Hematopoietic multipotent progenitor cell treated with erythropoietin and hydrocortisone succinate and interleukin-3 and kit ligand, for 4 days (in vitro differentiated cells): ENCODE measurements at regions not wholly inside any gene's neighbourhood (a gene's known extent, or its start where the extent isn't known, plus 50 kb on each side); places are given as distances from the start of the nearest gene placed in this dataset.

ENCODE experiments used
- DNase-seq: peaks from one replicate; pipeline ENCODE4 v3.0.0-alpha.2; 2015

DNA sequence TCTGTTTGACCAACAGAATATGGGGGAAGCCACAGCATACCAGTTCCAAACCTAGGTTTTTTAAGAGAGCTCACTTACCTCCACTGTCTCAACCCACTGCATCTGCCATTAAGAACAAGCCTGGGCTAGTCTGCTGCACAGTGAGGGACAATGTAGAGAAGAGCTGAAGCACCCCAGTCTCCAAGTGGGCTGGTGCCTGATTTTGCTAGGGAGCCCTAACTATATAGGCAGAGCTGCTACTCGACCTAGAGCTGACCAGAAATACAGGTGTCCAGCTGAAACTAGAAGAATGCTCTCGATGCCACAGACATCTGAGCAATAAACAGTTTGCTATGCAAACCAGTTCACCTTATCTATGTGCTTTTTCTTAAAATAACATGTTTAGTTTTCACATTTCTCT, 106.9 kb upstream of the BET1 start:
- DNase-seq, result no peak

DNA sequence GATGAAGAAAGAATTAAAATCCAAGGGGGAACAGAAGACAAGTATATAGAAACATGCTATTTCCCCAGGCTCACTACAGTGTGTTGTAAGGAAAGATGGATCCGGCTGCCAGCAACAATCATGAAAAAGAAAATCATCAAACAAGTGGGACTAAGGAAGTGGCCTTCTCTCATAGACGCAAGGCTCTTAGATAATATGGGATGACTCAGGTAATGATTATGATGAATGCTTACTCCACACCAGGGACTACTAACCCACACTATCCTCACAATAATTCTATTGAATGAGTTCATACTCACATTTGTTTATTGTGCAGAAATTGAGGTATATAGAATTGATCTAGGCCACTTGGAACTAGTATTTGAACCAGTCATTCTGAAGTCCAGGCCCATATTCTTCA, 111.2 kb upstream of the BET1 start:
- no peak for DNase-seq

DNA sequence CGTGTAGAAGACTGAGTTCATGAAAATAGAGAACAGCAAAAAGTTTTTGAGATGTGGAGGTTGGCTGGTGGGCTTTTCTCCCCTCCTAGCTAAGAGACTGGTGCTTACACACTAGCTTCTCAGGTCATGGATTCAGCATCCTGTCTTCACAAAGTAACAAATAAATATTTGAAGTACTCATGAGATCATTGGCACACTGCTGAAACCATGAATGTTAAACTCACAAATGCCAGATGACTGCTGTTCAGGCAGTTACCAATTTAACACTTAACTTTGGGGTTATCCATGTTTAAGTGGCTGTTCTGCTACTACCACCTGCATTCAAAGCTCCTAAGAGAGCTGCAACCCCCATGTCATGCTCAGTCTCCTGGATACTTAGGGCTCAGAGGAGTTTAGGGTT, 119.0 kb upstream of the BET1 start:
- no peak for DNase-seq

DNA sequence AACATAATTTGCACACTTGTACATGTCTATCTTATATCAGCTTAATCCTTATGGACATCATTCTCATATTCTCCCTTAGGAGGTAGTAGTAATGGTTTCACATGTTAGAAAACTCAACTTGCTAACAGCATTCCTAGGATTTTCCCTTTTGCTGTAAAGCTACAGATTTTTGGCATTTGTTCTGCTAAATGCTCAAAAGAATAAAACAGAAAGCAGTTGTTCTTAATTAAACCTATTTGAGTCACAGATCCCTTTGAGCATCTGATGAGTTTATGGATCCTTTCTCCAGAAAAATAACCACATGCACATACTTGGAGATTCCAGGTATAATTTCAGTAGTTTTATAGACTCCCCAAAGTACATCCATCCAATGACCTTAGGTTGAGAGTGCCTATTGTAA, 122.9 kb upstream of the BET1 start:
- DNase-seq, result no peak

DNA sequence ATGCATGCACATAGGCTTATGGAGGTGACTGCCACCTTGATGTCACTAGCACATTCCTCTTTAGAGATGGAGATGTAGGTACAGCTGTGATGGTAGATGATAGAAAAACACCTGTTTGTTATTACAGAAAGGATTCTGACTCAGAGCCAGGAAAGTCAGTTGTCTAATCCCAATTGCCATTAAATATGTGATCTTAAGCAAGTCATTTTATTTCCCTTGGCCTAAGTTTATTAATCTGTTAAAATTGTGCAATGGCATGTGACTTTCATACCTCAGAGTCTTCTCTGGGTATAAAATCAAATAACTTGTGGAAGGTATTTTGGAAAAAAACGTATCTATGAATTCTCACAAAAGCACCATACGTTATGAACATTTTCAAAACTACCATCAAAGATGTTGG, 123.9 kb upstream of the BET1 start:
- no peak for DNase-seq

DNA sequence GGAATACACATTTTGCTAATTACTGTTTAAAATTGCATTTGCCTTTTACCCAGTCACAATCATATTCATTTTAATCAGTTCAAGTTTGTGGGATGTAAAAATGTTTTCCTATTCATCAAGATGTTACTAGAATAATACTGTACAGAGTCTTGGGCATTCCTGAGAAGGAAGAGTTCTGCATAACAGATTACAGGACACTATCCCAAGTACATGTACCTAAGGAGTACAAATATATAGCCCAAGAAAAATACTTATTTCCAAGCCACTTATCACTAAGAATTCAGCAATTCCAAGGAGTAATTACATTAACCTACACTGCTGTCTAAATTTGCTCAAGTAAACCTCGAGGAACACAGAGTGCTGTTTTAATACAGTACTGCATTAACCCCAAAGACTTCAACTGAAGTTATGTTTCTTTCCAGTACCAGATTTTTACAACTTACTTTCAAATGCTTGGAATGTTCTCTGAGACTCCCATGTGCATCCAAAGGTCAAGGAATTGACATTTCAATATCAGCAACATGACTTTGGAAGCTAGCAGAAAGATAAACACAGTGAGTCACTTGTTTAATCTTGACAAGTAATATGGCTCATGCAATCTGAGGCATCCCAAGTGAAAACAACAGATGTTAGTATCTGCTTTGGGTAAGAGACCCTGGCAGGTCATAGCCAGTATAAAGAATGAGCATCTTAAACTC, 125.4 kb upstream of the BET1 start:
- DNase-seq, result no peak

DNA sequence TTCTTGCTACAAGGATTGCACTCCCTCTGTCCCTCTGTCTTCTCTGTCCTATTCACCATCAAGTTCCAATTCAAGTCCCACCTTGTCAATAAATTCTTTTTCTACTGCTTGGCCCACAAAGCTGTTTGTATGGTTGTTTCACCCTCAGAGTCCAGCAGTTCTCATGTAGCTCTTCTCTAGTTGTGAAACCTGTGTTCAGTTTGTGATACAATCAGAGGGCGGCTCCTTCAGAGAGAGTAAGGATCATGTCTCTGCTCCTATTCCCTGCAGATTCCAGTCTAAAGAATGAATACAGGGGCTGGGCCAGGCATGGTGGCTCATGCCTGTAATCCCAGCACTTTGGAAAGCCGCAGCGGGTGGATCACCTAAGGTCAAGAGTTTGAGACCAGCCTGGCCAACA, 126.6 kb upstream of the BET1 start:
- no peak for DNase-seq

DNA sequence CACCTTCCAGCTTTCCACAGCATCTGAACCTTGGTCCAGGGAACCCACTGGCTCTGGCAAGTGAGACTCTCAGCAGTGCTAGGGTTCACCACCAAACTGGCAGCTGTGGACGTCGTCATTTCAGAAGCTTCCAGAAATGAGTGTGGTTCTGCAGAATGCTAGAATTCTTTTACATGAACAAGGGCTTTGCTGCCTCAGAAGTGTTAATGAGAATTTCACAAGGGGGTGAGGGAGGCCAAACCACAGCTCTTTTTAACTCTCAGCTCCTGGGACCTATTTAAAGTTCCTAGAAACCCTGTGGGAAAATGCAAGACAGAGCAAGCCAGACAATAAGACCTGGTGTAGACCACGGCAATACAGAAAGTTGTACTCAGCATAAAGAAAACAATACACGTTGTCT, 129.3 kb upstream of the BET1 start:
- DNase-seq, result no peak

DNA sequence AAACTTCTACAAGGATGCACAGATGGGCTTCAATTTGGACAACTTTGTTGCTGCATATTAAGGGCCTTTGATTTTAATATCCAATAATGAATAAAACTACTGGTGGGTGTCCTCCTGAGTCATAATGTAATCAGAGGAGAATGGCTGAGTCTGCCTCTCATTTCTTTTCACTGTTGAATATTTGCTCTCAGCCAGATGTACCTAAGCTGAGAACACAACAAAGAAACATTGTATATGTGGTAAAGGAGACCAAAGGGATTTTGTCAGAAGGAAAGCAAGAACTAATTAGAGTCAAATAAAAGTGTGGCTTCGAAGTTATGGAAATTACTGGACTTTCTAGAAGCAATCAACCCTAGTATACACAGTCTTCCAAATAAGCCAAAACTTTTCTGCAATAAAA, 131.0 kb upstream of the BET1 start:
- DNase-seq, result no peak

DNA sequence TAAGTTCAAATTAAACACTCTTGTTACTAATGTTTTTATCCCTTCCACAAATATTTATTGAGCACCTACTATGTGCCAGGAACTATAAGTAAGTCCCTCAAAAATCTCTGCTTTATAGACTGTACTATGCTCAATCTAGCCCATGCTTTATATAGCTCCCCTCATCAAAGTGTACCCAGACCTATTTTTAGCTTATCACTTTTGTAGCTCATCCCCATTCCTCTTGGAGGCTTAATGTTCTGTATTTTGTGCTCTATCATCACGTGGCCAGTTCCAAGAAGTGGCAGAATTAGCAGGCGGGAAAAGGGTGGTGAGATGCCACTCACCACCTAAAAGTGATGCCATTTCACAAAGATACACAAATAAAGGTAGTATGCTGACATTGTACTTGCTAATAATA, 138.1 kb upstream of the BET1 start:
- DNase-seq, result no peak

DNA sequence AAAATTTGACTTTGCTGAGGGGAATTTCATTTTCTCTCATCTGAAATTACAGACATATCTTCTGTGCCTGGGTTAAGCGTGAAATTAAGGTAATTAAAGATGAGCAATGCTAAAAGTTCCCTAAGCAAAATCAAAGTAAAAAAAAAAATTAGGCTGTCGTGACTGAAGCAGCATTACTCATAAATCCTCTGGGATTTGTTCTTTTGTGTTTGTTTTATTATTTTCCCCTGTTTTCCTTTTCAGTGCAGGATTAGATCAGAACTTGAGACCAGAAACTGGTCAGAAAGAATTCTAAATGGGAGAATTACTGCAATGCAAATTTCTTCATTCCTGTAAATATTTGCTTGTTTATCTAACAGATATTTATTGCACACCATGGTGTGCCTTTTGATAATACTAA, 141.4 kb upstream of the BET1 start:
- DNase-seq, result no peak

DNA sequence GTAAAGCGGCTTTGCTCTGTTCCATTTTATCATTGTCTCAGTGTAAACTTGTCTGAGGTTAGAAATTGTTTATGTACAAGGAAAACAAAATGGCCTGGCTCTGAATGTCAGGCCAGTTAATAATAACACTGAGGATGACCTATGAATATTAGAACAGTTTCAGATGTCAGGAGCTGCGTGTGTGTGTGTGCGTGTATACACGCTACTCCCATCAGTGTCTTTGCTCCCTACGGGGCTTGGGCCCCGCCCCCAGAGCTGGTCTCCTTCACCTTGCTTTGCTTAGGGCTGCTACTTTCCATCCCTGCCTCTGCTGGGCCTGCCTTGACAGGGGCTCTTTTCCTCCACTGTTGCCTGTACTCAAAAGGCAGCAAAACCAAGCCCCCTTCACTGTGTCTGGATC, 142.3 kb upstream of the BET1 start:
- no peak for DNase-seq

DNA sequence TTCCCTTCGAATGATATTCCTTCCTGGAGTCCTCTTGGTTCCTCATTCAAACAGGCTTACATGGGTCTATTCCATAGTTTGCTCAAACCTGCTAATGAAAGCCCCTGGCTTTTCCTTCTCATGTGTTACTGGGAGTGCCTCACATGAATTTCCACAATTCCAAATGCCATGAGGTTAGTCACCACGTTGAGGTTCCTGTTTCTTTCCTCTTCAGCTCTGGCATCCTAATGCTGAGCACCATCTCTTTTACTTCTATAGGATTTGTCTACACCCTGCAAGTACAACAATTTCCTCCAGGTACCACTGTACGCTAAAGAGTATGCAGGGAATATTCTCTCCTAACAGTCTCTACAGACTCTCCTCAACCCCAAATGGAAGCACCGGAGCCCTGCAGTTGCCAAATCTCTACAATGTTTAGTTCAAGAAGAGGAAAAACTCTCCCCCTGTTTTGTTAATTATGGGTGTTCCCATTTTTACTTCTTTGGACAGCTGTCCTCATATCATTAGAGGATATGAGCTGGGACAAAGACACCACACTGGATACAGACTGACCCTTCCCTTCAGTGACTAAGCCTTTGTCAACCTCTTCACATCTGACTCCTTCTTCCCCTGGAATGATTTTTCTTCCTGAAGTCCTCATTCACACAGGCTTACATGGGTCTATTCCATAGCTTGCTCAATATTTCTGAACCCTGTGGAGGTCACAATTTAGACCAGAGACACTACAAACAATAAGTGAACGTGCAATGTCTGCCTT, 145.8 kb upstream of the BET1 start:
- no peak for DNase-seq

DNA sequence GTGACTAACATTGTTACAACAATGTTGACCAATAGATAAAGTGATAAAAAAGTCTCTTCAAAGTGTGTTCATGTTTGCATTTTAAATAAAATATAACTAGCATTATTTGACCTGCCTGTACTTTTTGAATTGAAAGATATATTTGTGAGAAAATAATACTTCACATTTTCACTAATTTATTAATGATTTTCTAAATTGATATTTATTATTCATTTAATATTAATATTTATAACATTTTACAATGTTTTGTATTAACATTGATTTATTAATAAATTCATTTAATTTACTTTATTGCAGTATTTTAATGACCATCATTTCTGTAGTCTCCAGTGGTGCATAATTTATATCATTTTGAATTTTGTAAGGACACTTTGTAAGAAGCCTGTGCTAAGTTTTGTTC, 150.0 kb upstream of the BET1 start:
- DNase-seq, result no peak

DNA sequence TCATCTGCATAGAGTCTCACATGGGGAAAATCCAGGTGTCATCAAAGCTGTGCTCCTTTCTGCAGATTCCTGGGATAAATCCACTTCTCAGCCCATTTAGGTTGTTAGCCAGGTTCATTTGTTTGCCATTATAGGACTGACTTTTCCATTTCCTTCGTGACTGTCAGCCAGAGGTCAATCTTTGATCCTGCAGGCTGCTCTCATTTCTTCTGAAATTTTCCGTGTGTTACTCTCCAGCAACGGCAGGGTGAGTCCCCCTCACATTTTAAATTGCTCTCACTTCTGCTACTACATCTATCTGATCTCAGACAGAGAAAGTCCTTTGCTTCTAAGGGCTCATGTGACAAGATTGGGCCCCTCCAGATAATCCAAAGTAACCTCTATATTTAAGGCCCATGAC, 150.7 kb upstream of the BET1 start:
- DNase-seq, result no peak

DNA sequence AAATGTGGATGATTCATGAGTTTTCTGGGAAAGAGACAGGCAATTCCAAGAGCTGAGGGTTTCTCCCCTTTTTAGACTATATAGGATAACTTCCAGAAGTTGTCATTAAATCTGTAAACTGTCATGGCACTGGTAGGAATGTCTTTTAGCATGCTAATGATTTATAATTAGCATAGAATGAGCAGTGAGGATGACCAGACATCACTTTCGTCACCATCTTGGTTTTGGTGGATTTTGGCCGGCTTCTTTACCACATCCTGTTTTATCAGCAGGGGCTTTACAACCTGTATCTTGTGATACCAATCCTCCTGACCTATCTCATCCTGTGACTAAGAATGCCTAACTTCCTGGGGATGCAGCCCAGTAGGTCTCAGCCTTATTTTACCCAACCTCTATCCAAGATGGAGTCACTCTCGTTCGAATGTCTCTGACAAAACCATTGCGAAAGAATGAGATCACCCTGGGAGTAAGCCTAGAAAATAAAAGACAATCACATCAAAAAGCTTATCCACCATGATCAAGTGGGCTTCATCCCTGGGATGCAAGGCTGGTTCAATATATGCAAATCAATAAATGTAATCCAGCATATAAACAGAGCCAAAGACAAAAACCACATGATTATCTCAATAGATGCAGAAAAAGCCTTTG, 153.6 kb upstream of the BET1 start:
- DNase-seq, result peak; percentile 71

DNA sequence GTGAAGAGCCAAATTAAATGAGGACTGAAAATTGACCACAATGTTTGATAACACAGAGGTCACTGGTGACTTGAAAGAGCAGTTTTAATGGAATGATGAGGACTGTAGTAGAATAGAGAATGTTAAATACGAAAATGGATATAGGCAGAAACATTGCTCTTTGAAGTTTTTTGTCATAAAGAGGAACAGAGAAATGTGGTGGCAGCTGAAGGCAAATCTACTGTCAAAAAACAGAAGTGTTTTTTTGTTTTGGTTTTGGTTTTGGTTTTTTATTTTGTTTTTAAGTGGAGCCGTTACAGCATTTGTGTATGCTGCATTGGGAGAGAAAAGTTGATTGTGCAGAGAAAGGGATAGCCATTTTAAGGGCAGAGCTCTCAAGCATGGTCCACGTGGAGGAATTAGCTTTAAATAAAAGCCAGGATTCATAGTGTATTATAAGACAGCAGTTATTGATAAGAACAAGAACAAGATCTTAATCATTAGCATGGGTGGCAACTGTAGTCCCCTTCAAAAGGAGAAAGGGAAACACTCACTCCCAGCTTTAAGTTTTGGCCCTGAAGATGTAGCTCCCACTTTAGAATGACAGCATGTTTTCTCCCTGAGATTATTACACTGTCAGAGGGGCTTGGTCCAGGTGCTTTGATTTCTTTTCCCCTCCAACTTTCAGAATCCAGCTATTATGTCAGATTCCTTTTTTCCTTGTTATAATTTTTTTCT, 156.7 kb upstream of the BET1 start:
- DNase-seq, result peak; percentile 72

DNA sequence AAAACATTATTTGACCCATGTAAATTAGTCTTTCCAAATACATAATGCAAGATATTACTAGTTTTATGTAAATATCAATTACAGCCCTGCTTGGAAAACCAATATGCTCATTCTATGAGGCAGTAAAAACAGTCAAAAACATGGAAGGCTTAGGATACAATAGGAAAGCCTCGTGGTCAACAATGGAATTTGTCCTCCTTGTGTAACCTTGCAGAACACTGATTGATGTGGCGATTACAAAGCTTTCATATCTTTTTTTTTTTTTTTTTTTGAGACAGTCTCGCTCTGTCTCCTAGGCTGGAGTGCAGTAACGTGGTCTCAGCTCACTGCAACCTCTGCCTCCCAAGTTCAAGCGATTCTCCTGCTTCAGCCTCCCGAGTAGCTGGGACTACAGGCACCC, 157.3 kb upstream of the BET1 start:
- no peak for DNase-seq

DNA sequence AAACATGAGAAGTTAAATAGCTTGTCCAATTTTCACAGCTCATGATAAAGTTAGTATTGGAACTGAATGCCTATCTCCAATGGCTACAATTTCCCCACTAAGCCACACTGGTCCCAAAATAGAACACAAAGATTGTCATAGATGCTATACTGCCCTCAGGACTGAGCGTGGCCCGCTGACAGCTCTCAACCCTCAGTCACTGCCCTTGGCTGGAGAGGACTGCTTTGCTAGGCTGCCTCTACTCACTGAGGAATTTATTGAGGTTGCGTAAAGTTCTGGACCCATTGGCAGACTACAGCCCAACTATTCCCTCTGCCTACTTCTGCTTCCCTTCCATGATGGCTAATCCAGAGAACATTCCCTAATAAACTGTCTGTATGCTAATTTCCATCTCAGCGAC, 165.5 kb upstream of the BET1 start:
- DNase-seq, result no peak

DNA sequence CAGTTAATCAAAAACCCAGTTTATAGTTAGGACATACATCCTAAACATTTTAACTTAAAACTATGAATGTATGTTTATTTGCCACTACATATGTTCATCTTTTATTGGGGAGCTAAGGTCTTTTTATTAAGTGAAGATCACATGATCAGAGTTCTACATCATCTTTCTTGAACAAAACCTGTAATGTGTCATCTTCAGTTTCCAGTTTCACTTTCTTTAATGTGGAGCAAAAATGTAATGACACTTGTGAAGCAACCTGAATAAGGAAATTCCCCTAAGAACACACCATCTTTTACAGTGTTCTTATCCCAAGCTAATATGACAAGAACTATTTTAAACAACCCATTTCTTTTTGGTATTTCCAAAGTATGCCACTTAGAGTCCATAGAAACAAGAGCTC, 166.7 kb upstream of the BET1 start:
- no peak for DNase-seq

DNA sequence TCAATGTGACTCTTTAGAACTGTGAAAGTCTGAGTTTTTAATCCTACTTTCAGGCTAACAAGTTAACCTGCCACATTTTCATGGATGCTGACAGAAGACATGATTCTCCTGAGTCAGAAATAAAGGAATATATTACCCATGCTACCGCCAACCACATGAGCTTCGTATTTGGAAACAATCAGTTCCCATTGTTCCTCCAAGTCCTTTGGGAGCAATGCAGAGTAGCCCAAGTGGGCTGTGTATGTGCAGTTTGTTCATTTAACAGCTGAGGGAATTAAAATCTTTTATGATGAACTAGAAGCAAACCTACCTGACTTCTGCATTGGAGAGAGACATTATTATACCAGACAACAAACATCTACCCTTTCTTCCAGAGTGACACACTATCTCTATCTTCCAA, 169.3 kb upstream of the BET1 start:
- DNase-seq, result no peak

DNA sequence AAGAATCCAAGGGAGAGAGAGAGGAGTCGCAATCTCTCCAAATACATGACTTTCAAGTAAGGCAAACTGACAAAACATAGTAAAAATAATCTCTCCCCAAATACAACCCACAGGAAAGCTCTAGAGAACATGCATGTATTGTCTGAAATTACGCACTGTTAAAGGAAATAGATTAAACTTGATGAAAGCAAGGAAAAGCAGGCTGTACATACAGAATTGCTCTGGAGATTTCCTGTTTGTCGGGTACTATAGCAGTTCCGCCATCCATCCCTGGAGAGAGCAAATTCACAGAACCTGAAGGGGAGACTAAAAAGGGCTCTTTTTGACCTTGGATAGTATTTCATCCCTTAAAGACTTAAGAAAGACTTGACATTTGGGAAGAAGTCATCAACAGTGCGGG, 170.2 kb upstream of the BET1 start:
- DNase-seq, result no peak

DNA sequence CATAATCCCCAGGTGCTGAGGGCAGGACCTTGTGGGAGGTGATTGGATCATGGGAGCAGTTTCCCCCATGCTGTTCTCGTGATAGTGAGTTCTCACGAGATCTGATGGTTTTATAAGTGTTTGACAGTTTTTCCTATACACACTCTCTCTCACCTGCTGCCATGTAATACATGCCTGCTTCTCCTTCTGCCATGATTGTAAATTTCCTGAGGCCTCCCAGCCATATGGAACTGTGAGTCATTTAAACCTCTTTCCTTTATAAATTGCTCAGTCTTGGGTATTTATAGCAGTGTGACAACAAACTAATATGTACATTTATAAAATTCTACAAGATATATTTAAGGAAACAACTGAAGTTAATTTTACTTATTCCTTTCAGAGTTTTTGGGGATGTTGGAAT, 170.8 kb upstream of the BET1 start:
- no peak for DNase-seq

DNA sequence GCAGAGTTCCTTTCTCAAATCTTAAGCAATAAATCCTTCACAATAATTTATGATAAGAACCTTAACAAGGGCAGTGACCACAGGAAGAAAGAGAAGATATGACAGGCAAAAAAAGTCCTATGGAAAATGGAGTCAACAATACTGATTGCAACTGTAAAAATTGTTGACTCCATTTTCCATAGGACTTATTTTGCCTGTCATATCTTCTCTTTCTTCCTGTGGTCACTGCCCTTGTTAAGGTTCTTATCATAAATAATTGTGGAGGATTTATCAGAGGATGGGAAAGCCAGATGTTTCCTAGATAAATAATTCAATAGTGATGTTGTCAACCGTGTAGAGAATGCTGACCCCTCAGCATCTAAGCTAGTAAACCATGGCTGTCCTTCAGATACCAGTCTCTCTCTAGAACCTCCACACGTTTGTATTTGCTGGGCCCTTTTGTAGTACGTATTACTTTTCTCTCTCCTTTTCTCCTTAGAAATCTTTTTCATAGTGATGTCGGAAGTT, 172.6 kb upstream of the BET1 start:
- DNase-seq, result peak; percentile 2
